HG03135 (cell line): ENCODE measurements at regions not wholly inside any gene's neighbourhood (a gene's known extent, or its start where the extent isn't known, plus 50 kb on each side); places are given as distances from the start of the nearest gene placed in this dataset.
"Not testable (repeated sequence)": the region's sequence is repeated elsewhere in the genome, so short reads cannot be mapped to it uniquely, and the experiment has no call there.

ENCODE experiments used
- ATAC-seq: cut with Tn5 transposase; IDR thresholded peaks from one replicate; pipeline ENCODE4 v1.9.1; 2021; ENCODE audit warnings: mild to moderate bottlenecking, moderate library complexity; ENCODE audit not compliant: unreplicated experiment

GRCh38 chr5:50501491-50502228 is 60.6 kb upstream of the EMB start:
- peak; percentile 98 for ATAC-seq

DNA sequence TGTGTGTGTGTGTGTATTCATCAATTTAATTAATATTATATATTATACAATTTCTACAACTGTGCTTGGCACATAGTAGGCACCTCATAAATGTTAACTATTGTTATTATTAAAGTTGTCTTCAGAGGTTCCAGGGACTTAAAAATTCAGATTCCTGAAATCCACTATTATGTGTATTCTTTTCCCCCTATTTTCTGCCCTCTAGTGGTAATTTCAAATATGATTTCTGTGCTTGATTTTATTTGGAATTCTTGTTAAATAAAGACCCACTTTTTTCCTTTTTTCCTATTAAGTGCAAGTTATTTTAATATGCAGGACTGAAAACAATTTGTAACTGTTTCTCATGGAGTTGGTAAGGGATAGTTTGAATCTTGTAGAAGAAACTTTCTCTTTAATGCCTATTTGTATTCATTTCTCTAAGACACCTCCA is 72.0 kb upstream of the EMB start:
- ATAC-seq: not testable (repeated sequence)

DNA sequence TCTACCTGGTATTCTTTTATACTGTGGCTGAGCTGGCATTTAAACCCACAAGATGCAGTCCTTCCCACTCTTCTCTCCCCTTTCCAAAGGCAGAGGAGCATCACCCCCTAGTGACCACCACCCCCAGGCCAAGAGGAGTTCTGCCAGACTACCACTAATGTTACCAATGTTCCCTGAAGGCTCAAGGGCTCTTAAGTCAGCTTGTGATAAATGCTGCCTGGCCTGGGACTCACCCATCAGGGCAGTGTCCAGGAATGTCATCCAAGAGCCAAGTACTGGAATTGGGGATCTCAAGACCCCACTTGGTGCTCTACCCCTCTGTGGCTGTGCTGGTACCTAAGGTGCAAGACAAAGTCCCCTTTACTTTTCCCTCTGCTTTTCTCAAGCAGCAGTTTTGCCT is 80.0 kb upstream of the EMB start:
- ATAC-seq: not testable (repeated sequence)

- ATAC-seq: not testable (repeated sequence)
These were observed 86.5 kb upstream of the EMB start for GRCh38 chr5:50527514-50528060.

DNA sequence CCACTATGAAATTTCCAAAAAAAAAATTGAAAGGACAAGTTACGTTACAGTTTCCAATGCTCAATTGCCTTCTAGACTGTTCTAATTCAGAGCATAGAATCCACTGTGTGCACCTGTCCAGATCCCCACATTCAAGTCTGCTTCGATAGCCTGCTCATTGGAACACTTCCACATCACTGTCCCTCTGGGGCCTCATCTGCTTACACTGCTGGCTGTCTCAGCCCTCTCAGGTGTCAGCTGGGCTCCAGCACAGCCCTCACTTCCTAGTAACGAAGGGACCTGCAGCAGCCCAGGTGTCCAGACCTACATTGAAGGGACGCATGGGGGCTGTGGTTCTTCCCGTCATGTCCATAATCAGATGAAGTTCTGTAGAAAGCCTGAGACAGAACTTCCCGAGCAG is 94.3 kb upstream of the EMB start:
- no peak for ATAC-seq

DNA sequence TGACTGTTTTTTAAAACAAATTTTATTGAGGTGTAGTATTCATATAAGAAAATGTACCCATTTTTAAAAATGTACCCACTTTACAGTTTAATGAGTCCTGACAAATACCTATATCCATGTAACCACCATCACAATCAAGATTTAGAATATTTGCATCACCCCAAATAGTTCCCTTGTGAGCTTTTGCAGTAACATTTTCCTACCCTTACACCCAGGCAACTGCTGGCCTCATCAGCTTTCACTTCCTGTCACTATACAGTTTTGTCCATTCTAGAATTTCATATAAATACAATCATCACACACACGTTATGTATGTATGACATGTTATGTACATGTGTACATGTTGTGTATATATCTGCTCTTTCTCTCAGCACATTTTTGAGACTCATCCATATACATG is 96.4 kb upstream of the EMB start:
- peak; percentile 74 for ATAC-seq

GRCh38 chr5:50547303-50547702 is 106.2 kb upstream of the EMB start:
- peak; percentile 92 for ATAC-seq

DNA sequence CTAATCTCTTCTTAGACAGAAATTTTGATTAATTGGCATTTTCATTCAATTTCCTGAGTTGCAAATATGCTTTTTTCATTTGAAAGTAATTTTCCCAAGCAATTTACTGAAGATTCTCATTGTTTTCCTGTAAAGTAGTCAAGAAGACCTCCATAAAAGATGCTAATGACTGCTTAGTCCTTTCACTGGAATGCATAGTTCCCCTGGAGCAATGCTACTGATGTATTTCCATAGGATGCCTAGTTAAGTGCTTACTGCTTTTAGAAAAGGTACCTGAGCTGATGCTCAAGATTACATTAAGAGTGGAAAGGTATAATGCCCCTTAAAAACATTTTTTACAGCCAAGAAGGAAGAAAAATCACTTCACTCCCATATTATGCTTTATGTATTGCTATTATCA is 109.2 kb upstream of the EMB start:
- ATAC-seq: no peak

DNA sequence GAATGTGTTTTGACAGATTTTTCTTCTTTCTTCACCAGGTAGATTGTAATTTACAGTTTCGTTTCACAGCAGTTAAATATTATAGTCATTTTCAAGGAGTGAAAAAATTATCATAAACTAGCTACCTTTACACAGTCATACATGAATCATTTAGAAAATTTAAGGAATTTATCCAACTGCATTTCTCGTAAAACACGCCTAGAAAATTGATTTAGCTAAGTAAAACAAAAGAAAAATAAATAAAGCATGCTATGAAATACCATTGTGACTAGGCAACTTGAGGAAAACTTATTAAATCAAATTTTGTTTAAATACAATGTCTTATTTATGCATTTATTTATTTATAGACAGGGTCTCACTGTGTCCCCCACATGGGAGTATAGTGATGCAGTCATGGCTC is 109.9 kb upstream of the EMB start:
- no peak for ATAC-seq

DNA sequence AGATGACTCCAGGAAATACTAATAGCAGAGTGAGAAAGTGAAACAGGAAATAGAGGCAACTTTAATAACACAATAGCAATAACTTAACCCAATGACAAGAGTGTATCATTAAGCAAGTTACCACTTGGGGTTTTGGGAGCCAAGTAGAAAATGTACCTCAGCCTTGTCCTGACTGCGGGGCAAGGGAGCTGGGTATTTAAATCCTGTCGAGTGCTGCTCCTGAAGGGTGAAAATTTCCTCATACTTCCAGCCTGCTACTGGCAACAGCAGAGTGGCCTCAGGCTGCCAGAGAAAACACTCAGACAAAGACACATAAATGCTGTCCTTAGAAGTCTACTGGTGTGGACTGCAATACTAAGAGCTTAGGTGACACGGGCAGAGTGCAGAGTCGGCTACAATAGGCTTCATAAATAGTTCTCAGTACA is 112.5 kb upstream of the EMB start:
- no peak for ATAC-seq

GRCh38 chr5:50558640-50559039 is 107.8 kb upstream of the PARP8 start:
- not testable (repeated sequence) for ATAC-seq

- ATAC-seq: no peak
These were observed 106.5 kb upstream of the PARP8 start for GRCh38 chr5:50559955-50560354.

DNA sequence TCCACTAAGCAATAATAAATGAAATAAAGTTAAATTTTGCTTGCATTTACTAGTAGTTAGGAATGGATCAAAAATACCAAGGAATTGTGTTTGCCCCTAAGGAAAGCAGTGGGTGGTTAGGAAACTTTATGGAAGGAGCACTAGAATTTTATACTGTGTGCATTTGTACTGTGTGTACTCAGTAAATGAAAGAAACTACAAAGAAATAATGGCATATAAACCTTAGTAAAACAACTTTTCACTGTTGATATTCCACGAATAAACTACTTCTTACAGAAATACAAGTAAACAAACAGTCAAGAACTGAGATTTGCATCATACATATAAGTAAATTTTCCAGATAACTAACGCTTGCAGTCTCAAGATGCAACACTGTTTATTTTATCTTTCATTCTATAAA is 103.7 kb upstream of the PARP8 start:
- no peak for ATAC-seq

DNA sequence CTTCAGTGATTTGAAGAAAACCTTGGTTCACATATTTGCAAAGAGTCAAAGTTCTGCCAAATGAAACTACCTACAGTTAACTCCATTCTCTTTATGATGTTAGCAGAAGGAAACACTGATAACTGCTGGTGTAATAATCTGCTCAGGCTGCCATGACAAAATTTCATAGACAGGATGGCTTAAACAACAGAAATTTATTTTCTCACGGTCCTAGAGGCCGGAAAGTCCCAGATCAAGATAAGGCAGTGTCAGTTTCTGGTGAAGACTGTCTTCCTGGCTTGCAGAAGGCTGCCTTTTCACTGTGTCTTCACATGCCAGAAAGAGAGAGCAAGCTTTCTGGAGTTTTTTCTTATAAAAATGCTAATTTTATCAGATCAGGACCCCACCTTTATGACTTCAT is 102.4 kb upstream of the PARP8 start:
- ATAC-seq: peak; percentile 62

DNA sequence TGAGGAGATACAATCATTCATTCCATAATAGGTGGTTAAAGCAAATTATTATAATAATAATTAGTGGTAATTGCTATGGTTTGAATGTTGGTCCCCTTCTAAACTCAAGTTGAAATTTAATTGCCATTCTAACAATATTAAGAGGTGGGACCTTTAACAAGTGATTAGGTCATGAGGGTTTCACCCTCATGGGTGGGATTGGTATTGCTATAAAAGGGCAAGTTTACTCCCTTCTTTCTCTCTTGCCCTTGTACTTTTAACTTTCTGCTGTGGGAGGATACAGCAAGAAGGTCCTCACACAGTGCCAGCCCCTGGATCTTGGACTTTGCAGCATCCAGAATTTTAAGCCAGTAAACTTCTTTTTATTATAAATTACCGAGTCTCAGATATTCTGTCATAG is 101.9 kb upstream of the PARP8 start:
- no peak for ATAC-seq

- no peak for ATAC-seq
These were observed 92.3 kb upstream of the PARP8 start for GRCh38 chr5:50574121-50574520.

- ATAC-seq: no peak
These were observed 90.7 kb upstream of the PARP8 start for GRCh38 chr5:50575740-50576139.

DNA sequence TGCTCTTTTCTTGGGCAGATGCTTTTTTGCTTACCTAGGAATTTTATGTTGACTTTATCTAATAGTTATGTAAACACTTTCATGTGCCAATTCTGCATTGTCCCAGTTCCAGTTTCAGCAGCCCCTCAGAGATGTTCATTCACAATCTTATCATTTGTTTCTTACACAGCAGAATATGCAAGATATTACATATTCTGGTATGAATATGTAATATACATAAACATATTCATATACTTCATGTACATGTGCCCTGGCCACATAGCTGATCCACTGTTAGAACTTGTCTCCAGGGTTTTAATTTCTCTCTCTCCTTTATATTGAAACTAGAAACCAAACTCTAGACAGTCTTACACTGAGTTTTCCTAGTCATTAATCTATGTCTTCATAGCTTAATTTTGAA is 90.2 kb upstream of the PARP8 start:
- no peak for ATAC-seq

GRCh38 chr5:50576686-50577256 is 89.7 kb upstream of the PARP8 start:
- ATAC-seq: no peak

- no peak for ATAC-seq
These were observed 85.9 kb upstream of the PARP8 start for GRCh38 chr5:50580506-50580905.

- ATAC-seq: not testable (repeated sequence)
These were observed 84.6 kb upstream of the PARP8 start for GRCh38 chr5:50581845-50582244.

- ATAC-seq: no peak
These were observed 83.7 kb upstream of the PARP8 start for GRCh38 chr5:50582699-50583098.
